Thymus (tissue), 11 donors: ENCODE measurements at regions not wholly inside any gene's neighbourhood (a gene's known extent, or its start where the extent isn't known, plus 50 kb on each side); places are given as distances from the start of the nearest gene placed in this dataset.
"Not testable (repeated sequence)": the region's sequence is repeated elsewhere in the genome, so short reads cannot be mapped to it uniquely, and the experiment has no call there.

Source experiments
- DNase-seq, 9 donors: peaks; one replicate each; pipeline ENCODE4 v3.0.0-alpha.2; 2013; ENCODE audit warnings: low spot score in 9 of 9, low read depth in 6 of 9, missing footprints in 1 of 9
- H3K27ac ChIP-seq, 2 donors: one replicate each; pipeline ENCODE4 v1.5.1; 2013; ENCODE audit warnings: control low read depth in 1 of 2, low read depth in 1 of 2, low read length in 1 of 2, mild to moderate bottlenecking in 1 of 2, moderate library complexity in 1 of 2
- H3K27me3 ChIP-seq, 2 donors: one replicate each; pipeline ENCODE4 v1.5.1; 2013; ENCODE audit warnings: low read length in 1 of 2; ENCODE audit not compliant: control insufficient read depth in 2 of 2, insufficient read depth in 1 of 2
- H3K36me3 ChIP-seq, 2 donors: one replicate each; pipeline ENCODE4 v1.5.1; 2013; ENCODE audit warnings: low read length in 1 of 2, mild to moderate bottlenecking in 1 of 2, moderate library complexity in 1 of 2; ENCODE audit not compliant: control insufficient read depth in 2 of 2, insufficient read depth in 2 of 2
- H3K4me1 ChIP-seq, 2 donors: one replicate each; pipeline ENCODE4 v1.5.1; 2013; ENCODE audit warnings: low read length in 2 of 2; ENCODE audit not compliant: control insufficient read depth in 2 of 2, insufficient read depth in 2 of 2
- H3K4me3 ChIP-seq, 2 donors: one replicate each; pipeline ENCODE4 v1.5.1; 2013; ENCODE audit warnings: low read length in 2 of 2, control low read depth in 1 of 2, mild to moderate bottlenecking in 1 of 2
- H3K9me3 ChIP-seq, 2 donors: one replicate each; pipeline ENCODE4 v1.5.1; 2013; ENCODE audit warnings: low read length in 1 of 2, mild to moderate bottlenecking in 1 of 2; ENCODE audit not compliant: control insufficient read depth in 2 of 2, insufficient read depth in 1 of 2
- WGBS: extraction: QIAGEN DNeasy Blood & Tissue Kit; methylation state at CpG from one replicate; pipeline ENCODE4 v1.1.7; 2013; 5-methylcytosine and 5-hydroxymethylcytosine counted together
- donor health status: healthy.

GRCh38 chr1:213586587-213586972, 401.2 kb upstream of the PROX1 start:
- Histone ChIP-seq H3K36me3 (no peaks in the 10 kb centered on the region), H3K4me3 (no peak overlapping the region), H3K9me3 (no peaks in the 10 kb centered on the region), H3K4me1 (no peaks in the 10 kb centered on the region), H3K27ac (peak overlapping the region in 1 of 2 donors; percentile 11), H3K27me3 (no peaks in the 10 kb centered on the region)
- 93% methylated on average over 1 of the region's 1 CpG for WGBS
- DNase-seq, result no peak

GRCh38 chr1:213596729-213597128, 391.0 kb upstream of the PROX1 start:
- Histone ChIP-seq H3K4me3 (no peak overlapping the region), H3K36me3 (no peaks in the 10 kb centered on the region), H3K27me3 (no peaks in the 10 kb centered on the region), H3K27ac (no peak overlapping the region), H3K4me1 (no peaks in the 10 kb centered on the region), H3K9me3 (no peaks in the 10 kb centered on the region)
- 96% methylated on average over 7 of the region's 7 CpGs for WGBS
- no peak for DNase-seq

GRCh38 chr1:213598263-213598662, 389.5 kb upstream of the PROX1 start:
- no peak for DNase-seq
- WGBS, result 95% methylated on average over 3 of the region's 3 CpGs
- Histone ChIP-seq H3K27ac (no peak overlapping the region), H3K4me1 (no peaks in the 10 kb centered on the region), H3K36me3 (no peaks in the 10 kb centered on the region), H3K27me3 (no peaks in the 10 kb centered on the region), H3K9me3 (no peaks in the 10 kb centered on the region), H3K4me3 (no peak overlapping the region)

- DNase-seq, result no peak
- Histone ChIP-seq H3K9me3 (no peaks in the 10 kb centered on the region), H3K27me3 (no peaks in the 10 kb centered on the region), H3K36me3 (no peaks in the 10 kb centered on the region), H3K4me1 (no peaks in the 10 kb centered on the region), H3K27ac (no peak overlapping the region), H3K4me3 (no peak overlapping the region)
These were observed 386.9 kb upstream of the PROX1 start for GRCh38 chr1:213600879-213601278.

- H3K36me3 ChIP-seq, H3K27ac ChIP-seq, H3K27me3 ChIP-seq, DNase-seq, H3K9me3 ChIP-seq, H3K4me3 ChIP-seq, H3K4me1 ChIP-seq: not testable (repeated sequence)
These were observed 386.1 kb upstream of the PROX1 start for GRCh38 chr1:213601705-213602104.

GRCh38 chr1:213602796-213603486, 384.8 kb upstream of the PROX1 start:
- 93% methylated on average over 2 of the region's 2 CpGs for WGBS
- H3K27me3 ChIP-seq, result no peaks in the 10 kb centered on the region

GRCh38 chr1:213604477-213604876, 383.3 kb upstream of the PROX1 start:
- 87% methylated on average over 4 of the region's 4 CpGs for WGBS
- Histone ChIP-seq H3K27me3 (no peaks in the 10 kb centered on the region), H3K27ac (no peak overlapping the region), H3K4me1 (no peaks in the 10 kb centered on the region), H3K36me3 (no peaks in the 10 kb centered on the region), H3K4me3 (no peak overlapping the region), H3K9me3 (no peaks in the 10 kb centered on the region)
- no peak for DNase-seq

More at GRCh38 chr1:213602796-213603486, 384.8 kb upstream of the PROX1 start:
- H3K27ac ChIP-seq, result no peak overlapping the region
- H3K4me1 ChIP-seq, result no peaks in the 10 kb centered on the region
- DNase-seq, result no peak
- H3K36me3 ChIP-seq, result no peaks in the 10 kb centered on the region
- H3K4me3 ChIP-seq, result no peak overlapping the region
- H3K9me3 ChIP-seq, result no peaks in the 10 kb centered on the region

GRCh38 chr1:213605732-213606131, 382.0 kb upstream of the PROX1 start:
- WGBS, result 77% methylated on average over 9 of the region's 9 CpGs
- no peak overlapping the region for H3K27ac ChIP-seq

GRCh38 chr1:213606252-213606820, 381.4 kb upstream of the PROX1 start:
- Histone ChIP-seq H3K27me3 (no peaks in the 10 kb centered on the region), H3K36me3 (no peaks in the 10 kb centered on the region), H3K4me3 (no peak overlapping the region), H3K9me3 (no peaks in the 10 kb centered on the region), H3K4me1 (no peaks in the 10 kb centered on the region), H3K27ac (no peak overlapping the region)
- WGBS, result 76% methylated on average over 5 of the region's 5 CpGs
- no peak for DNase-seq

More at GRCh38 chr1:213605732-213606131, 382.0 kb upstream of the PROX1 start:
- Histone ChIP-seq H3K4me3 (no peak overlapping the region), H3K9me3 (no peaks in the 10 kb centered on the region), H3K27me3 (no peaks in the 10 kb centered on the region), H3K4me1 (no peaks in the 10 kb centered on the region), H3K36me3 (no peaks in the 10 kb centered on the region)
- DNase-seq, result no peak
